Adrenal gland (tissue), 9 donors: ENCODE measurements at regions not wholly inside any gene's neighbourhood (a gene's known extent, or its start where the extent isn't known, plus 50 kb on each side); places are given as distances from the start of the nearest gene placed in this dataset.

Experiments
- DNase-seq, 7 donors: peaks; one replicate each; pipeline ENCODE4 v3.0.0-alpha.2; 2019 to 2020
- H3K27ac ChIP-seq, 5 donors: fragments of 200-600 bp; sonication (generic) in 4 of 5; 1 replicate in 3 of 5; 2 replicates in 2 of 5; pipeline versions ENCODE4 v1.5.1 to v1.8.0; 2016 to 2020; ENCODE audit warnings: mild to moderate bottlenecking in 1 of 5
- H3K27me3 ChIP-seq: fragments of 200-600 bp; 2 replicates; pipeline ENCODE4 v1.8.0; 2021
- H3K36me3 ChIP-seq, 2 donors: fragments of 200-600 bp; replicated peaks in 1 of 2; 1 replicate in 1 of 2; 2 replicates in 1 of 2; pipeline versions ENCODE4 v1.5.1 to v1.8.0; 2018 to 2022
- H3K4me1 ChIP-seq, 2 donors: fragments of 200-600 bp; replicated peaks in 1 of 2; 1 replicate in 1 of 2; 2 replicates in 1 of 2; pipeline versions ENCODE4 v1.5.1 to v1.8.0; 2018 to 2021
- H3K4me3 ChIP-seq, 4 donors: fragments of 200-600 bp; sonication (generic) in 3 of 4; one replicate each; pipeline ENCODE4 v1.5.1; 2016 to 2018
- H3K9me3 ChIP-seq, 3 donors: fragments of 200-600 bp; sonication (generic) in 1 of 3; replicated peaks in 1 of 3; 1 replicate in 2 of 3; 2 replicates in 1 of 3; pipeline versions ENCODE4 v1.5.1 to v1.8.0; 2016 to 2021
- POLR2A ChIP-seq, 2 donors: fragments of 450-650 bp; IDR thresholded peaks; one replicate each; pipeline ENCODE4 v1.6.1; 2017; ENCODE audit warnings: antibody characterized with exemption in 2 of 2, mild to moderate bottlenecking in 2 of 2, moderate library complexity in 1 of 2
- WGBS, 4 donors: extraction: QIAGEN DNeasy Blood & Tissue Kit in 2 of 4; methylation state at CpG; one replicate each; pipeline versions ENCODE4 v1.1.5 to v1.1.7; 2013 to 2017; 5-methylcytosine and 5-hydroxymethylcytosine counted together
- intact Hi-C, 2 donors: fragments of 100-400 bp; cut with DNase I; formaldehyde crosslinking; loops; one replicate each; pipeline versions ENCODE4 v1.14.1 to v1.15.0; 2022 to 2023
- TF ChIP-seq, protein P1 (sequence below), 6 experiments: fragments of 450-650 bp in 4 of 6; fragments of 200-600 bp in 2 of 6; sonication (generic) in 1 of 6; IDR thresholded peaks; 1 replicate in 5 of 6; 2 replicates in 1 of 6; pipeline versions ENCODE4 v1.5.1 to v1.8.0; 2016 to 2021; ENCODE audit warnings: antibody characterized with exemption in 6 of 6, mild to moderate bottlenecking in 2 of 6, moderate library complexity in 1 of 6
- donor health status: healthy with polysubstance abuse.
- donor health status: Bipolar disorder and iron deficiency.
- donor health status: DM: yes; HTN: yes; CAD: no.
- donor health status: DM: no; HTN: no; CAD: no.
- donor health status: DM: no; HTN: no; CAD: no.

DNA sequence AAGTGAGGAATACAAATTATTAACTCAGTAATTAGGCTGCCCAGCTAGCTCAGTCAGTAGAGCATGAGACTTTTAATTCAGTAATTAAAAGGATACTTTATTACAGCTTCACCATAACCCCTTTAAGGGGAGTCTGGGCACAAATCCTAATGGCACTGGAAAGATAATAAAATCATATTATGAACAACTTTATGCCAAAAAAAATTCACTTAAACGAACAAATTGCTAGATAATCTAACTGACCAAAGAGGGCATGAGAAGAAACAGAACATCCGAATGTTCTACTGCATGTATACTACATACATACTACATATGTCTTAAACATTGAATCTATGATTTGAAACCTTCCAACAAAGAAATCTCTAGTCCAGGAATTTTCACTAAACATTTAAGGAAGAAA, 159.5 kb downstream of the CYP26B1 start:
- Histone ChIP-seq H3K4me3 (no peak overlapping the region), H3K4me1 (no peaks in the 10 kb centered on the region), H3K36me3 (no peaks in the 10 kb centered on the region), H3K27ac (no peak overlapping the region), H3K27me3 (no peaks in the 10 kb centered on the region), H3K9me3 (no peaks in the 10 kb centered on the region)
- TF ChIP-seq POLR2A (IDR thresholded peaks at IDR 0.05): no peak
- TF ChIP-seq, protein P1, sequence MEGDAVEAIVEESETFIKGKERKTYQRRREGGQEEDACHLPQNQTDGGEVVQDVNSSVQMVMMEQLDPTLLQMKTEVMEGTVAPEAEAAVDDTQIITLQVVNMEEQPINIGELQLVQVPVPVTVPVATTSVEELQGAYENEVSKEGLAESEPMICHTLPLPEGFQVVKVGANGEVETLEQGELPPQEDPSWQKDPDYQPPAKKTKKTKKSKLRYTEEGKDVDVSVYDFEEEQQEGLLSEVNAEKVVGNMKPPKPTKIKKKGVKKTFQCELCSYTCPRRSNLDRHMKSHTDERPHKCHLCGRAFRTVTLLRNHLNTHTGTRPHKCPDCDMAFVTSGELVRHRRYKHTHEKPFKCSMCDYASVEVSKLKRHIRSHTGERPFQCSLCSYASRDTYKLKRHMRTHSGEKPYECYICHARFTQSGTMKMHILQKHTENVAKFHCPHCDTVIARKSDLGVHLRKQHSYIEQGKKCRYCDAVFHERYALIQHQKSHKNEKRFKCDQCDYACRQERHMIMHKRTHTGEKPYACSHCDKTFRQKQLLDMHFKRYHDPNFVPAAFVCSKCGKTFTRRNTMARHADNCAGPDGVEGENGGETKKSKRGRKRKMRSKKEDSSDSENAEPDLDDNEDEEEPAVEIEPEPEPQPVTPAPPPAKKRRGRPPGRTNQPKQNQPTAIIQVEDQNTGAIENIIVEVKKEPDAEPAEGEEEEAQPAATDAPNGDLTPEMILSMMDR (IDR thresholded peaks at IDR 0.05): no peak
- intact Hi-C loops: no loop called here
- DNase-seq: no peak
- WGBS, 4 donors: 61 to 79% (median 72%) methylated on average over 2 of the region's 2 CpGs

DNA sequence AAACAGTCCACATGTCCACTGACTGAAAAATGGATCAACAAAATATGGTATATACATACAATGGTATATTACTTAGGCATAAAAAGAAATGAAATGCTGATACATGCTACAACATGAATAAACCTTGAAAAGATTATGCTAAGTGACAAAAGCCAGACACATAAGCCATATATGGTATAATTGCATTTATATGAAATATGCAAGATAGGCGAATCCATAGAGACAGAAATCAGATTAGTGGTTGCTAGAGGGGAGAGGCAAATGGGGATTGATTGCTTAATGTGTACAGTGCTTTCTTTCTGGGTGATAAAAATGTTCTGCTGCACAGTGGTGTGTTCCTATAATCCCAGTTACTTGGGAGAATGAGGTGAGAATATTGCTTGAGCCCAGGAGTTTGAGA, 171.0 kb downstream of the CYP26B1 start:
- Histone ChIP-seq H3K27ac (no peak overlapping the region), H3K27me3 (peaks cover 16% of the 10 kb centered on the region), H3K36me3 (no peaks in the 10 kb centered on the region), H3K4me3 (no peak overlapping the region), H3K4me1 (no peaks in the 10 kb centered on the region), H3K9me3 (no peaks in the 10 kb centered on the region)
- WGBS, 4 donors: 74 to 80% (median 76%) methylated on average over 1 of the region's 1 CpG
- no peak for DNase-seq
- intact Hi-C loops: no loop called here
- TF ChIP-seq, protein P1 (IDR thresholded peaks at IDR 0.05): no peak
- no peak for TF ChIP-seq POLR2A (IDR thresholded peaks at IDR 0.05)

DNA sequence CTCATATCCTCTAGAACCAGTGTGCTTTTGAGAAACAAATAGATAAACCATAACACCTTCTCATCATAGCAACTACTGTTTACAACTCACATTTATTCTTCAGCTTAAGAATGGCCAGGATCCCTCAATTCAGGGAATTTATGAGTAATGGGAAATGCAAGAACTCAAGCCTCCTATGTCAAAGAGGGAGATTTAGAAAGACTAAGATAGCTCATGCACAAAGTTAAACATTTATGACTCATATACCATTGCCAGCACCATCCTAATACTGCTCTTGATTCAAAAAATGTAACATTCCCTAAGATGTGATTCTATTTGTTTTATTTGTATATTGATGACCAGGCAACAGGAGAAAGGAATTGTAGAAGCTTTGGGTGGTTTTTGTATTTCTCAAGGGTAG, 172.8 kb downstream of the CYP26B1 start:
- Histone ChIP-seq H3K4me3 (no peak overlapping the region), H3K36me3 (no peaks in the 10 kb centered on the region), H3K4me1 (no peaks in the 10 kb centered on the region), H3K27me3 (peaks cover 16% of the 10 kb centered on the region), H3K9me3 (no peaks in the 10 kb centered on the region), H3K27ac (no peak overlapping the region)
- intact Hi-C loops: no loop called here
- no peak for TF ChIP-seq POLR2A (IDR thresholded peaks at IDR 0.05)
- TF ChIP-seq, protein P1 (IDR thresholded peaks at IDR 0.05): no peak
- no peak for DNase-seq

DNA sequence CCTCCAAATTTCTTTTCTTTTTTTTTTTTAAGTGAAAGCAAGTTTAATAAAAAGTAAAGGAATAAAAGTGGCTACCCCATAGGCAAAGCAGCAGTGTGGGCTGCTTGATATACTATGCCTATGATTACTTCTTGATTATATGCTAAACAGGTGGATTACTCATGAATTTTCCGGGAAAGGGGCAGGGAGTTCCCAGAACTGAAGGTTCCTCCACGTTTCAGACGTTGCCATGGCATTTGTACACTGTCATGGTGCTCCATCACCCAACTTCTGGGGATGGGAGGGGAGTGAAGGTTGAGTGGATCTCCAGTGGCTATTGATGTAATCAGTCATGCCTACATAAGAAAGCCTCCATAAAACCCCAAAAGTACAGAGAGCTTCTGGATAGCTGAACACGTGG, 176.2 kb downstream of the CYP26B1 start:
- Histone ChIP-seq H3K36me3 (no peaks in the 10 kb centered on the region), H3K27me3 (peaks cover 16% of the 10 kb centered on the region), H3K4me3 (no peak overlapping the region), H3K27ac (no peak overlapping the region), H3K9me3 (no peaks in the 10 kb centered on the region), H3K4me1 (no peaks in the 10 kb centered on the region)
- DNase-seq: no peak
- 51 to 66% (median 57%) methylated on average over 4 of the region's 4 CpGs for WGBS, 4 donors
- TF ChIP-seq POLR2A (IDR thresholded peaks at IDR 0.05): no peak
- TF ChIP-seq, protein P1 (IDR thresholded peaks at IDR 0.05): no peak
- intact Hi-C loops: no loop called here
